SU-DHL-6 (cell line): ENCODE measurements at regions not wholly inside any gene's neighbourhood (a gene's known extent, or its start where the extent isn't known, plus 50 kb on each side); places are given as distances from the start of the nearest gene placed in this dataset.
"Not testable (repeated sequence)": the region's sequence is repeated elsewhere in the genome, so short reads cannot be mapped to it uniquely, and the experiment has no call there.

Source experiments
- EZH2phosphoT487 ChIP-seq: fragments of 200-600 bp; sonication (generic), shearing (Covaris generic); conservative IDR thresholded peaks from 2 replicates; pipeline ENCODE4 v1.6.1; 2018; ENCODE audit warnings: mild to moderate bottlenecking, antibody characterized with exemption, low read length, moderate library complexity, mixed read lengths
- TF ChIP-seq, protein P1 (sequence below): fragments of 200-600 bp; sonication (generic); IDR thresholded peaks from one replicate; pipeline ENCODE4 v1.5.1; 2017; ENCODE audit warnings: antibody characterized with exemption, mild to moderate bottlenecking, low read length, moderate library complexity; ENCODE audit not compliant: insufficient read depth, poor library complexity, severe bottlenecking

DNA sequence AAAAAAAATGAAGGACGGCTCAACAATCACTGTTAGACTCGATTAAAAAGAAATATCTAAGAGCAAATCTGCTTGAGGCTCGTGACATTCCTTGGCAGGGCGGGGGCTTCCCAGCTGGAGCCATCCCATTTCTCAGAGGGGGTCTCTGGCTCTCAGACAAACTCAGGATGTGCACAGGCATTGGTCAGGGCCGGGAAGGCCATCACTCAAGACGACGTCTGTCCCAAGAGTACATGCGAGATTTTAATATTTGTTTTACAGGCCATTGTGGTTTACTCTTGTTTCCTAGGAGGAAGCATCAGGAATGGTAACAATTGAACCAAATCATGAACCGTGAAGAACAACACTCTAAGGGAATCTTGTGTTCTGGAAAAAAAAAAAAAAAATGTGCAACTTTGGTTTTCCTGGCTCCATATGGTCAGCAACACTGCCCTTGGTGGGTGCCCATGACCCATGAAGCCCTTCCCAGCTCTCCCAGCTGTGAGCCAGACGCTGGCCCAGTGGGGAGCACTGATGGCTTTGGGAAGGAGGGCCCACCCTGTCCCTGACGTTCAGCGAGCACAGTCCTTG is 5454.6 kb upstream of the TPTE start:
- TF ChIP-seq, protein P1, sequence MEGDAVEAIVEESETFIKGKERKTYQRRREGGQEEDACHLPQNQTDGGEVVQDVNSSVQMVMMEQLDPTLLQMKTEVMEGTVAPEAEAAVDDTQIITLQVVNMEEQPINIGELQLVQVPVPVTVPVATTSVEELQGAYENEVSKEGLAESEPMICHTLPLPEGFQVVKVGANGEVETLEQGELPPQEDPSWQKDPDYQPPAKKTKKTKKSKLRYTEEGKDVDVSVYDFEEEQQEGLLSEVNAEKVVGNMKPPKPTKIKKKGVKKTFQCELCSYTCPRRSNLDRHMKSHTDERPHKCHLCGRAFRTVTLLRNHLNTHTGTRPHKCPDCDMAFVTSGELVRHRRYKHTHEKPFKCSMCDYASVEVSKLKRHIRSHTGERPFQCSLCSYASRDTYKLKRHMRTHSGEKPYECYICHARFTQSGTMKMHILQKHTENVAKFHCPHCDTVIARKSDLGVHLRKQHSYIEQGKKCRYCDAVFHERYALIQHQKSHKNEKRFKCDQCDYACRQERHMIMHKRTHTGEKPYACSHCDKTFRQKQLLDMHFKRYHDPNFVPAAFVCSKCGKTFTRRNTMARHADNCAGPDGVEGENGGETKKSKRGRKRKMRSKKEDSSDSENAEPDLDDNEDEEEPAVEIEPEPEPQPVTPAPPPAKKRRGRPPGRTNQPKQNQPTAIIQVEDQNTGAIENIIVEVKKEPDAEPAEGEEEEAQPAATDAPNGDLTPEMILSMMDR: not testable (repeated sequence)
- not testable (repeated sequence) for TF ChIP-seq EZH2phosphoT487
